Keratinocyte (primary cell): ENCODE measurements at regions not wholly inside any gene's neighbourhood (a gene's known extent, or its start where the extent isn't known, plus 50 kb on each side); places are given as distances from the start of the nearest gene placed in this dataset.
"Not testable (repeated sequence)": the region's sequence is repeated elsewhere in the genome, so short reads cannot be mapped to it uniquely, and the experiment has no call there.

ENCODE experiments used
- DNase-seq: peaks from one replicate; pipeline ENCODE4 v3.0.0-alpha.2; 2011; ENCODE audit warnings: low read depth, missing footprints, low spot score
- FAIRE-seq: peaks from 2 replicates; lab custom pipeline; 2011; peaks lifted over from hg19 to GRCh38; lab: Jason Lieb, UNC
- H2AFZ ChIP-seq: 2 replicates; pipeline ENCODE4 v1.6.0; 2012; ENCODE audit warnings: low read length, control low read depth, inconsistent platforms; ENCODE audit not compliant: control insufficient read depth
- H3K27ac ChIP-seq: 2 replicates; pipeline ENCODE4 v1.5.1; 2011; ENCODE audit warnings: low read length; ENCODE audit not compliant: control insufficient read depth, insufficient read depth
- H3K27me3 ChIP-seq: 3 replicates; pipeline ENCODE4 v1.6.0; 2011; ENCODE audit warnings: low read length; ENCODE audit not compliant: control insufficient read depth, insufficient read depth; ENCODE audit errors: extremely low read depth
- H3K36me3 ChIP-seq, 2 experiments: 2 replicates in 1 of 2; 3 replicates in 1 of 2; pipeline ENCODE4 v1.5.1; 2011; ENCODE audit warnings: low read length in 2 of 2, mild to moderate bottlenecking in 1 of 2; ENCODE audit not compliant: control insufficient read depth in 2 of 2, insufficient read depth in 2 of 2; ENCODE audit errors: extremely low read depth in 1 of 2
- H3K4me1 ChIP-seq: 3 replicates; pipeline ENCODE4 v1.5.1; 2011; ENCODE audit warnings: low read length; ENCODE audit not compliant: control insufficient read depth, insufficient read depth; ENCODE audit errors: extremely low read depth
- H3K4me2 ChIP-seq: 3 replicates; pipeline ENCODE4 v1.6.0; 2011; ENCODE audit warnings: low read depth, low read length; ENCODE audit not compliant: control insufficient read depth, insufficient read depth; ENCODE audit errors: extremely low read depth
- H3K4me3 ChIP-seq, 3 experiments: fragments of 200-600 bp in 1 of 3; sonication (generic) in 1 of 3; 2 replicates in 2 of 3; 3 replicates in 1 of 3; pipeline ENCODE4 v1.5.1; 2011 to 2016; ENCODE audit warnings: low read length in 3 of 3, mild to moderate bottlenecking in 3 of 3, control low read depth in 2 of 3, inconsistent platforms in 1 of 3, low read depth in 1 of 3, mixed read lengths in 1 of 3, mixed run types in 1 of 3, moderate library complexity in 1 of 3; ENCODE audit not compliant: control insufficient read depth in 2 of 3, insufficient read depth in 2 of 3; ENCODE audit errors: extremely low read depth in 1 of 3
- H3K79me2 ChIP-seq: 2 replicates; pipeline ENCODE4 v1.6.0; 2012; ENCODE audit warnings: low read length; ENCODE audit not compliant: control insufficient read depth, insufficient read depth
- H3K9ac ChIP-seq: 3 replicates; pipeline ENCODE4 v1.6.0; 2011; ENCODE audit warnings: low read length; ENCODE audit not compliant: control insufficient read depth, insufficient read depth; ENCODE audit errors: extremely low read depth
- H3K9me1 ChIP-seq: 3 replicates; pipeline ENCODE4 v1.6.0; 2011; ENCODE audit warnings: low read length; ENCODE audit not compliant: control insufficient read depth, insufficient read depth; ENCODE audit errors: extremely low read depth
- H3K9me3 ChIP-seq: 2 replicates; pipeline ENCODE4 v1.5.1; 2012; ENCODE audit warnings: low read depth, low read length; ENCODE audit not compliant: control insufficient read depth
- H4K20me1 ChIP-seq: 3 replicates; pipeline ENCODE4 v1.6.0; 2011; ENCODE audit warnings: low read length; ENCODE audit not compliant: control insufficient read depth, insufficient read depth; ENCODE audit errors: extremely low read depth
- CTCF ChIP-seq, 3 experiments: IDR thresholded peaks in 1 of 3; conservative IDR thresholded peaks in 1 of 3; optimal IDR thresholded peaks in 1 of 3; 2 replicates in 2 of 3; 3 replicates in 1 of 3; pipeline versions ENCODE3 to v1.5.1; 2011; ENCODE audit warnings: low read length in 3 of 3, mild to moderate bottlenecking in 3 of 3, moderate library complexity in 2 of 3, control low read depth in 1 of 3, inconsistent platforms in 1 of 3; ENCODE audit not compliant: insufficient read depth in 2 of 3; ENCODE audit errors: extremely low read depth in 1 of 3
- EZH2 ChIP-seq: IDR thresholded peaks from one replicate; pipeline ENCODE4 v1.6.1; 2012; ENCODE audit warnings: inconsistent platforms, mild to moderate bottlenecking, low read length, moderate library complexity
- dilution Hi-C: fragments of 300-500 bp; cut with MboI; formaldehyde crosslinking; loops from one replicate; pipeline ENCODE4 v1.7.0; 2020; ENCODE audit warnings: low sequenced_read_pairs; ENCODE audit not compliant: extremely low pct_ligation_motif_present

GRCh38 chr2:195531754-195532153, 125.3 kb upstream of the SLC39A10 start:
- Histone ChIP-seq H2AFZ (no peak overlapping the region), H3K79me2 (no peaks in the 10 kb centered on the region), H3K4me2 (no peak overlapping the region), H3K9me3 (no peaks in the 10 kb centered on the region), H3K4me3 (no peak overlapping the region), H3K27ac (no peak overlapping the region), H3K27me3 (no peaks in the 10 kb centered on the region), H3K9me1 (no peaks in the 10 kb centered on the region), H3K4me1 (peaks cover 11% of the 10 kb centered on the region), H4K20me1 (no peaks in the 10 kb centered on the region), H3K36me3 (no peaks in the 10 kb centered on the region), H3K9ac (no peak overlapping the region)
- dilution Hi-C loops = no loop called here
- no peak for TF ChIP-seq CTCF (optimal IDR thresholded peaks at IDR 0.05 in 1 of 3, IDR thresholded peaks at IDR 0.05 in 1 of 3, conservative IDR thresholded peaks at IDR 0.05 in 1 of 3; ENCODE audit: extremely low read depth in 1 of 3, insufficient read depth in 2 of 3, low read length in 3 of 3)
- no peak for DNase-seq
- no peak for FAIRE-seq

GRCh38 chr2:195523242-195523641, 133.8 kb upstream of the SLC39A10 start:
- FAIRE-seq, H2AFZ ChIP-seq, H4K20me1 ChIP-seq, H3K27me3 ChIP-seq, H3K36me3 ChIP-seq, H3K27ac ChIP-seq, H3K4me2 ChIP-seq, H3K79me2 ChIP-seq, H3K9ac ChIP-seq, DNase-seq, dilution Hi-C loops, H3K4me3 ChIP-seq, H3K4me1 ChIP-seq, H3K9me1 ChIP-seq, H3K9me3 ChIP-seq: not testable (repeated sequence)

- H3K9ac ChIP-seq = no peak overlapping the region
- no peaks in the 10 kb centered on the region for H3K4me1 ChIP-seq
- no peaks in the 10 kb centered on the region for H3K36me3 ChIP-seq
- FAIRE-seq (no peak), DNase-seq (no peak)
- H2AFZ ChIP-seq = no peak overlapping the region
- H3K9me1 ChIP-seq = no peaks in the 10 kb centered on the region
- H3K4me2 ChIP-seq = no peak overlapping the region
- no peak for TF ChIP-seq CTCF (optimal IDR thresholded peaks at IDR 0.05 in 1 of 3, IDR thresholded peaks at IDR 0.05 in 1 of 3, conservative IDR thresholded peaks at IDR 0.05 in 1 of 3; ENCODE audit: extremely low read depth in 1 of 3, insufficient read depth in 2 of 3, low read length in 3 of 3)
- no peak for TF ChIP-seq EZH2
- no peaks in the 10 kb centered on the region for H3K79me2 ChIP-seq
- no peaks in the 10 kb centered on the region for H3K27me3 ChIP-seq
- no peak overlapping the region for H3K4me3 ChIP-seq
- no peaks in the 10 kb centered on the region for H4K20me1 ChIP-seq
- H3K27ac ChIP-seq = no peak overlapping the region
- dilution Hi-C loops = no loop called here
- H3K9me3 ChIP-seq = no peaks in the 10 kb centered on the region
Observed at GRCh38 chr2:195521589-195521988, 135.4 kb upstream of the SLC39A10 start.
